H9 (cell line): ENCODE measurements at regions not wholly inside any gene's neighbourhood (a gene's known extent, or its start where the extent isn't known, plus 50 kb on each side); places are given as distances from the start of the nearest gene placed in this dataset.

ENCODE experiments used
- DNase-seq: peaks from one replicate; pipeline ENCODE4 v3.0.0-alpha.2; 2017
- H2AFZ ChIP-seq: one replicate; pipeline ENCODE4 v1.6.1; 2013; ENCODE audit warnings: mild to moderate bottlenecking, low read length, control low read depth, moderate library complexity
- H2AK5ac ChIP-seq: 2 replicates; pipeline ENCODE4 v1.6.1; 2013; ENCODE audit warnings: low read length, control low read depth, mixed read lengths; ENCODE audit not compliant: insufficient read length
- H2BK120ac ChIP-seq: one replicate; pipeline ENCODE4 v1.6.1; 2013; ENCODE audit warnings: low read depth, mild to moderate bottlenecking, low read length, control low read depth, inconsistent platforms; ENCODE audit not compliant: poor library complexity, severe bottlenecking
- H2BK12ac ChIP-seq: 2 replicates; pipeline ENCODE4 v1.6.1; 2013; ENCODE audit warnings: low read length, control low read depth, mixed read lengths, low read depth; ENCODE audit not compliant: insufficient read length
- H2BK15ac ChIP-seq: 2 replicates; pipeline ENCODE4 v1.6.1; 2013; ENCODE audit warnings: low read depth, low read length, control low read depth
- H2BK20ac ChIP-seq: one replicate; pipeline ENCODE4 v1.6.1; 2013; ENCODE audit warnings: low read depth, mild to moderate bottlenecking, low read length, control low read depth, inconsistent platforms; ENCODE audit not compliant: poor library complexity, severe bottlenecking
- H2BK5ac ChIP-seq: 2 replicates; pipeline ENCODE4 v1.6.1; 2013; ENCODE audit warnings: low read length, control low read depth, mixed read lengths; ENCODE audit not compliant: insufficient read length
- H3K14ac ChIP-seq: 2 replicates; pipeline ENCODE4 v1.6.1; 2013; ENCODE audit warnings: low read length, control low read depth; ENCODE audit not compliant: insufficient read depth
- H3K18ac ChIP-seq: 2 replicates; pipeline ENCODE4 v1.6.1; 2013; ENCODE audit warnings: low read depth, mild to moderate bottlenecking, mixed read lengths, low read length, control low read depth; ENCODE audit not compliant: insufficient read length
- H3K23ac ChIP-seq: 2 replicates; pipeline ENCODE4 v1.6.1; 2013; ENCODE audit warnings: low read length, control low read depth, mixed read lengths, low read depth; ENCODE audit not compliant: insufficient read length
- H3K23me2 ChIP-seq: 2 replicates; pipeline ENCODE4 v1.6.1; 2013; ENCODE audit warnings: low read depth, mild to moderate bottlenecking, mixed read lengths, low read length, control low read depth; ENCODE audit not compliant: insufficient read length, poor library complexity, severe bottlenecking
- H3K27ac ChIP-seq: 2 replicates; pipeline ENCODE4 v1.5.1; 2013; ENCODE audit warnings: low read length, control low read depth, mixed read lengths, low read depth; ENCODE audit not compliant: insufficient read length
- H3K27me3 ChIP-seq: 2 replicates; pipeline ENCODE4 v1.6.1; 2013; ENCODE audit warnings: low read length, control low read depth, inconsistent platforms; ENCODE audit not compliant: insufficient read depth
- H3K4ac ChIP-seq: 2 replicates; pipeline ENCODE4 v1.6.1; 2013; ENCODE audit warnings: low read depth, mild to moderate bottlenecking, control low read depth, inconsistent platforms, low read length, moderate library complexity
- H3K4me1 ChIP-seq: 2 replicates; pipeline ENCODE4 v1.6.1; 2013; ENCODE audit warnings: low read length, control low read depth, inconsistent platforms; ENCODE audit not compliant: insufficient read depth
- H3K4me2 ChIP-seq: 2 replicates; pipeline ENCODE4 v1.6.1; 2013; ENCODE audit warnings: low read length, control low read depth, mixed read lengths; ENCODE audit not compliant: insufficient read length, insufficient read depth
- H3K56ac ChIP-seq: 2 replicates; pipeline ENCODE4 v1.6.1; 2013; ENCODE audit warnings: low read depth, mild to moderate bottlenecking, mixed read lengths, low read length, control low read depth; ENCODE audit not compliant: insufficient read length
- H3K79me1 ChIP-seq: 2 replicates; pipeline ENCODE4 v1.6.1; 2013; ENCODE audit warnings: low read depth, mild to moderate bottlenecking, moderate library complexity, low read length, control low read depth, inconsistent platforms; ENCODE audit not compliant: insufficient read depth, poor library complexity, severe bottlenecking
- H3K79me2 ChIP-seq: 2 replicates; pipeline ENCODE4 v1.6.1; 2013; ENCODE audit warnings: low read length, control low read depth, inconsistent platforms; ENCODE audit not compliant: insufficient read depth
- H3K9ac ChIP-seq: 2 replicates; pipeline ENCODE4 v1.6.1; 2013; ENCODE audit warnings: low read length, control low read depth, mixed read lengths; ENCODE audit not compliant: insufficient read length; ENCODE audit errors: extremely low read depth
- H3K9me3 ChIP-seq: one replicate; pipeline ENCODE4 v1.6.1; 2013; ENCODE audit warnings: low read depth, low read length, inconsistent platforms; ENCODE audit not compliant: control insufficient read depth
- H3T11ph ChIP-seq: one replicate; pipeline ENCODE4 v1.6.1; 2013; ENCODE audit warnings: mild to moderate bottlenecking, low read length, control low read depth, inconsistent platforms
- H4K20me1 ChIP-seq: one replicate; pipeline ENCODE4 v1.6.1; 2013; ENCODE audit not compliant: control insufficient read depth, insufficient read length, insufficient read depth
- H4K5ac ChIP-seq: 2 replicates; pipeline ENCODE4 v1.6.1; 2013; ENCODE audit warnings: low read depth, mild to moderate bottlenecking, mixed read lengths, low read length, control low read depth; ENCODE audit not compliant: insufficient read length
- H4K8ac ChIP-seq: replicated peaks from 2 replicates; pipeline ENCODE4 v1.6.1; 2013; ENCODE audit warnings: low read length, control low read depth, mixed read lengths, low read depth; ENCODE audit not compliant: insufficient read length
- H4K91ac ChIP-seq: 2 replicates; pipeline ENCODE4 v1.6.1; 2013; ENCODE audit warnings: low read depth, mild to moderate bottlenecking, moderate library complexity, mixed read lengths, low read length, control low read depth; ENCODE audit not compliant: insufficient read length
- H3K27ac Mint-ChIP-seq, 3 experiments: 2 replicates in 2 of 3; 3 replicates in 1 of 3; pipeline ENCODE4 v1.8.0; 2020 to 2021; ENCODE audit warnings: mixed read lengths in 3 of 3, mild to moderate bottlenecking in 1 of 3, moderate library complexity in 1 of 3
- H3K27me3 Mint-ChIP-seq: 2 replicates; pipeline ENCODE4 v1.8.0; 2021; ENCODE audit warnings: low read depth, mild to moderate bottlenecking, moderate library complexity, mixed read lengths
- H3K36me3 Mint-ChIP-seq, 3 experiments: 2 replicates in 2 of 3; 3 replicates in 1 of 3; pipeline ENCODE4 v1.8.0; 2020 to 2021; ENCODE audit warnings: low read depth in 3 of 3, mixed read lengths in 3 of 3; ENCODE audit not compliant: insufficient read depth in 1 of 3
- H3K4me1 Mint-ChIP-seq, 2 experiments: 2 replicates each; pipeline ENCODE4 v1.8.0; 2020; ENCODE audit warnings: mixed read lengths in 2 of 2
- H3K4me3 Mint-ChIP-seq, 2 experiments: 2 replicates in 1 of 2; 3 replicates in 1 of 2; pipeline ENCODE4 v1.8.0; 2020 to 2021; ENCODE audit warnings: mild to moderate bottlenecking in 2 of 2, mixed read lengths in 2 of 2, moderate library complexity in 1 of 2
- H3K9me3 Mint-ChIP-seq, 2 experiments: 2 replicates in 1 of 2; 3 replicates in 1 of 2; pipeline ENCODE4 v1.8.0; 2020; ENCODE audit warnings: mild to moderate bottlenecking in 2 of 2, mixed read lengths in 2 of 2, moderate library complexity in 1 of 2
- CTCF ChIP-seq: fragments of 200-600 bp; sonication (generic); conservative IDR thresholded peaks from 3 replicates; pipeline ENCODE4 v1.8.0; 2021; ENCODE audit warnings: antibody characterized with exemption, mild to moderate bottlenecking
- WGBS: extraction: QIAGEN DNeasy Blood & Tissue Kit; methylation state at CpG from one replicate; pipeline ENCODE4 v1.1.7; 2013; ENCODE audit warnings: missing lambda C conversion rate, low lambda C conversion rate, mixed read lengths; ENCODE audit not compliant: insufficient read length; ENCODE audit errors: extremely low coverage; 5-methylcytosine and 5-hydroxymethylcytosine counted together

- Histone ChIP-seq H2AK5ac (no peak overlapping the region), H4K20me1 (no peaks in the 10 kb centered on the region), H2BK5ac (no peak overlapping the region), H3K4ac (no peak overlapping the region), H3K9me3 (no peaks in the 10 kb centered on the region), H3K14ac (no peak overlapping the region; the same call in 1 of the 2 replicates), H3K23me2 (no peaks in the 10 kb centered on the region), H3K79me2 (no peaks in the 10 kb centered on the region), H3K9ac (no peak overlapping the region), H2BK15ac (no peak overlapping the region), H3K27ac (no peak overlapping the region), H4K5ac (no peak overlapping the region), H2BK12ac (no peak overlapping the region), H3K4me2 (no peak overlapping the region), H3T11ph (no peak overlapping the region), H3K23ac (no peak overlapping the region), H2BK120ac (no peak overlapping the region), H4K8ac (no peak overlapping the region), H4K91ac (no peak overlapping the region), H3K27me3 (no peaks in the 10 kb centered on the region), H2AFZ (no peak overlapping the region), H3K56ac (no peak overlapping the region), H2BK20ac (no peak overlapping the region), H3K18ac (no peak overlapping the region), H3K4me1 (no peaks in the 10 kb centered on the region), H3K79me1 (no peaks in the 10 kb centered on the region)
- Mint-ChIP-seq H3K27ac (no peak overlapping the region), H3K9me3 (peaks cover 4 to 8% of the 10 kb centered on the region in 2 experiments; a peak in 2 of 5 replicates), H3K4me1 (0 out of 4 replicates have a peak, but pooled peaks cover 0 to 5% of the 10 kb centered on the region in 2 experiments), H3K4me3 (no peak overlapping the region), H3K27me3 (peaks cover 6% of the 10 kb centered on the region), H3K36me3 (peaks cover 3 to 5% (median 3%) of the 10 kb centered on the region in 3 experiments; a peak in 3 of 7 replicates)
- peak; percentile 19 for DNase-seq
- TF ChIP-seq CTCF: no peak
- WGBS: no CpG with 5 or more reads among the region's 10 CpGs
Measured at GRCh38 chr5:179414459-179415261, 69.4 kb upstream of the ADAMTS2 start.
